ENCODE measurements at regions not wholly inside any gene's neighbourhood (a gene's known extent, or its start where the extent isn't known, plus 50 kb on each side); places are given as distances from the start of the nearest gene placed in this dataset.

- no peak overlapping the region for H3K4me3 Mint-ChIP-seq
- no peaks in the 10 kb centered on the region for H3K27me3 Mint-ChIP-seq (ENCODE audit: low read depth)
Measured at GRCh38 chr4:32342054-32342453, 1621.9 kb downstream of the PCDH7 start.

More at GRCh38 chr4:32342054-32342453, 1621.9 kb downstream of the PCDH7 start:
- no peak overlapping the region for H4K91ac ChIP-seq (ENCODE audit: insufficient read length, low read depth, low read length)
- no peaks in the 10 kb centered on the region for H3K4me1 ChIP-seq (ENCODE audit: insufficient read depth, low read length)
- no peaks in the 10 kb centered on the region for H3K23me2 ChIP-seq (ENCODE audit: insufficient read length, low read depth, low read length, poor library complexity, severe bottlenecking)
- H2BK15ac ChIP-seq (ENCODE audit: low read depth, low read length) = no peak overlapping the region
- TF ChIP-seq CTCF (conservative IDR thresholded peaks at IDR 0.05) = no peak
- H3K27ac Mint-ChIP-seq = no peak overlapping the region
- H3K79me2 ChIP-seq (ENCODE audit: insufficient read depth, low read length) = no peaks in the 10 kb centered on the region
- H2BK20ac ChIP-seq (ENCODE audit: low read depth, low read length, poor library complexity, severe bottlenecking) = no peak overlapping the region
- no peak overlapping the region for H3K27ac ChIP-seq (ENCODE audit: insufficient read length, low read depth, low read length)
- no peak overlapping the region for H3K18ac ChIP-seq (ENCODE audit: insufficient read length, low read depth, low read length)
- DNase-seq = no peak
- no peaks in the 10 kb centered on the region for H3K36me3 Mint-ChIP-seq (ENCODE audit: insufficient read depth in 1 of 3, low read depth in 3 of 3)
- H4K20me1 ChIP-seq (ENCODE audit: control insufficient read depth, insufficient read depth, insufficient read length) = no peaks in the 10 kb centered on the region
- H3K27me3 ChIP-seq (ENCODE audit: insufficient read depth, low read length) = no peaks in the 10 kb centered on the region
- H3K23ac ChIP-seq (ENCODE audit: insufficient read length, low read depth, low read length) = no peak overlapping the region
- H3K9me3 Mint-ChIP-seq = no peaks in the 10 kb centered on the region
- no peaks in the 10 kb centered on the region for H3K79me1 ChIP-seq (ENCODE audit: insufficient read depth, low read depth, low read length, poor library complexity, severe bottlenecking)
- H2BK120ac ChIP-seq (ENCODE audit: low read depth, low read length, poor library complexity, severe bottlenecking) = no peak overlapping the region
- H3K9me3 ChIP-seq (ENCODE audit: control insufficient read depth, low read depth, low read length) = no peaks in the 10 kb centered on the region
- no peak overlapping the region for H3T11ph ChIP-seq (ENCODE audit: low read length)
- no peak overlapping the region for H3K4me2 ChIP-seq (ENCODE audit: insufficient read depth, insufficient read length, low read length)
- H2AFZ ChIP-seq (ENCODE audit: low read length) = no peak overlapping the region
- no peak overlapping the region for H4K8ac ChIP-seq (replicated peaks; ENCODE audit: insufficient read length, low read depth, low read length)
- peaks cover 9% of the 10 kb centered on the region in 2 experiments for H3K4me1 Mint-ChIP-seq
- no peak overlapping the region for H2BK12ac ChIP-seq (ENCODE audit: insufficient read length, low read depth, low read length)
- no peak overlapping the region for H3K9ac ChIP-seq (ENCODE audit: extremely low read depth, insufficient read length, low read length)
- H2AK5ac ChIP-seq (ENCODE audit: insufficient read length, low read length) = no peak overlapping the region
- H3K14ac ChIP-seq (ENCODE audit: insufficient read depth, low read length) = no peak overlapping the region
- no peak overlapping the region for H3K56ac ChIP-seq (ENCODE audit: insufficient read length, low read depth, low read length)
- H2BK5ac ChIP-seq (ENCODE audit: insufficient read length, low read length) = no peak overlapping the region
- H3K4ac ChIP-seq (ENCODE audit: low read depth, low read length) = no peak overlapping the region
- H4K5ac ChIP-seq (ENCODE audit: insufficient read length, low read depth, low read length) = no peak overlapping the region

Measured in H9 (cell line).